ENCODE measurements at regions not wholly inside any gene's neighbourhood (a gene's known extent, or its start where the extent isn't known, plus 50 kb on each side); places are given as distances from the start of the nearest gene placed in this dataset.
"Not testable (repeated sequence)": the region's sequence is repeated elsewhere in the genome, so short reads cannot be mapped to it uniquely, and the experiment has no call there.

DNA sequence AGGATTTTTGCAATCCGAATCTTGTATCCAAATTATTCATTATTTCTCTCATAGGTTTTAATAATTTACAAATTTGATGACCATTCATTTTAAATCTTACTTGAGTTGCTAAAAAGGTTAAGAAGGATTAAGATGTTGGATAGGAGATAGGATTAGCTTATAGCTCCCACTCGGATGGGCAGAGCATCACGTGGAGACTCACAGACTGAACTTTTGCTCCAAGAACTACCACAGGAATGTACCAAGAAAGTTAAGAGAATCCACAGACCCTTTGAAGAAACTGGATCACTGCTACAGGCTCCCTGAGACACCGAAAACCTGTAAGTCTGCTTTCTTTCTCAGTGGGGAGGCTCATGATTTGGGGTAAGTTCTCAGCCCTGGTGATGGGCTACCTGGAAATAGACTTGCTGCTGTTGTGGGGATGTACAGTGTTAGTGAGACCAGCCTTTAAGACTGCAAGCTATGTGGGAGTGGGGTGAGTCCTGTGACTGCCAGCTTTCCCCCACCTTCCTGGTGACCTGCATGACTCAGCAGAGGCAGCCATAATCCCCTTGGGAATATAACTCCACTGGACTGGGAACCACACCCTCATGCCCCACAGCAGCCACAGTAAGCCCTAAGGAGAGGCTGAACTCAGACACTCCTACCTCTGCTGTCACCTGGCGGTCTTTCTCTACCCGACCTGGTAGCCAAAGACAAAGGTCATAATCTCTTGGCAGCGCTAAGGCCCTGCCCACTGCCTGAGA lies 1458.0 kb downstream of the OLFM4 start:
- no peak for DNase-seq (ENCODE audit: low read depth in 4 of 6, low spot score in 6 of 6)
- 95% methylated on average over 4 of the region's 7 CpGs for WGBS (ENCODE audit: insufficient coverage)
- no peak overlapping the region for H3K4me3 ChIP-seq (ENCODE audit: low read depth, low read length)

DNA sequence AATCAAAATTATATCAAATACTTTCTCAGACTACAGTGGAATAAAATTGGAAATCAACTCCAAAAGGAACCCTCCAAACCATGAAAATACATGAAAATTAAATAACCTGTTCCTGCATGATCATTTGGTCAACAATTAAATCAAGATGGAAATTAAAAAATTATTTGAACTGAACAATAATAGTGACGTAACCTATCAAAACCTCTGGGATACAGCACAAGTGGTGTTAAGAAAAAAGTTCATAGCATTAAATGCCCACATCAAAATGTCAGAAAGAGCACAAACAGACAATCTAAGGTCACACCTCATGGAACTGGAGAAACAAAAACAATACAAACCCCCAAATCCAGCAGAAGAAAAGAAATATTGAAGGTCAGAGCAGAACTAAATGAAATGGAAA lies 1460.7 kb downstream of the OLFM4 start:
- Histone ChIP-seq H3K4me1 (ENCODE audit: control insufficient read depth, insufficient read depth, low read length) (no peaks in the 10 kb centered on the region), H3K27me3 (ENCODE audit: control insufficient read depth, insufficient read depth, low read length) (no peaks in the 10 kb centered on the region), H3K27ac (ENCODE audit: low read depth, low read length) (no peak overlapping the region), H3K4me3 (ENCODE audit: low read depth, low read length) (no peak overlapping the region), H3K36me3 (ENCODE audit: control insufficient read depth, insufficient read depth, low read length) (no peaks in the 10 kb centered on the region), H3K9me3 (ENCODE audit: control insufficient read depth, insufficient read depth, low read length) (no peaks in the 10 kb centered on the region)
- WGBS (ENCODE audit: insufficient coverage) = no CpG with 5 or more reads among the region's 1 CpG
- no peak for DNase-seq (ENCODE audit: low read depth in 4 of 6, low spot score in 6 of 6)

More for the DNA sequence above, 1458.0 kb downstream of the OLFM4 start:
- Histone ChIP-seq H3K9me3 (ENCODE audit: control insufficient read depth, insufficient read depth, low read length) (no peaks in the 10 kb centered on the region), H3K27me3 (ENCODE audit: control insufficient read depth, insufficient read depth, low read length) (no peaks in the 10 kb centered on the region), H3K27ac (ENCODE audit: low read depth, low read length) (no peak overlapping the region), H3K4me1 (ENCODE audit: control insufficient read depth, insufficient read depth, low read length) (no peaks in the 10 kb centered on the region), H3K36me3 (ENCODE audit: control insufficient read depth, insufficient read depth, low read length) (no peaks in the 10 kb centered on the region)

DNA sequence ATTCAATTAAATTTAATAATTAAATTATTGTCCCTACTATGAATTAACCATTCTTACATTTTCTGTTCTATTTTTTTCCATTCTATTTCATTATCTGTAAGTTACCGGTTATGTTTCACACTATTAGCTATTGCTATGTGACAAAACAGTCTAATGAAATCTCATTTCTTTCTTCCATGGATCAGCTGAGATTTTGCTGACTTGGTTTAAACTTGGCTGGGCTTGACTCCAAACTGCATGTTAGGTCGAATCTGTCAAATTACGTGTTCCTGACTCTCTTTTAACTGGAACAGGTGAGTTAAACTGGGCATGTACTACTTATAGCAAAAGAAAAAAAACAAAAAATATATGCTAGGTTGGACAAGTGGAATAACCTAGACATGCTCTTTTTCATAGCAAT lies 1464.4 kb downstream of the OLFM4 start:
- no peak overlapping the region for H3K27ac ChIP-seq (ENCODE audit: low read depth, low read length)
- no peak for DNase-seq (ENCODE audit: low read depth in 4 of 6, low spot score in 6 of 6)

DNA sequence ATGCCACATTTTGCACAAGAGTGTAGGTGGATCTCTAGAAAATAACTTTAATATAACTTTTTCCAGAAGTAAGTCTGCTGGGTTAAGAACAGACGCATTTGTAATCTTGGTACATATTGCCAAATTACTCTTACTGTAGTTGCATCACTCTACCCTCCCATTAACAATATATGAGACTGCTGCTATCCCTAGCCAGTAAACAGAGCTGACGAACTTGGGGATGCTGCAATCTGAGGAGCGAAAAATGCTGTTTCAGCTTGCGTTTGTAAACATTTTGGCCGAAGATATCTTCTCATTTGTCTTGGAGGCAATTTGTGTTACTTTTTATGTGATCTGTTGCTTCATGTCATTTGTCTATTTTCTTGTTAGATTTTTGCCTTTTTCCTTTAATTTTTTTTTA lies 1482.8 kb downstream of the OLFM4 start:
- Histone ChIP-seq H3K27me3 (ENCODE audit: control insufficient read depth, insufficient read depth, low read length) (no peaks in the 10 kb centered on the region), H3K4me1 (ENCODE audit: control insufficient read depth, insufficient read depth, low read length) (no peaks in the 10 kb centered on the region), H3K4me3 (ENCODE audit: low read depth, low read length) (no peak overlapping the region), H3K9me3 (ENCODE audit: control insufficient read depth, insufficient read depth, low read length) (no peaks in the 10 kb centered on the region), H3K27ac (ENCODE audit: low read depth, low read length) (no peak overlapping the region), H3K36me3 (ENCODE audit: control insufficient read depth, insufficient read depth, low read length) (no peaks in the 10 kb centered on the region)
- WGBS (ENCODE audit: insufficient coverage) = 80% methylated on average over 3 of the region's 5 CpGs
- no peak for DNase-seq (ENCODE audit: low read depth in 4 of 6, low spot score in 6 of 6)

More for the DNA sequence above, 1464.4 kb downstream of the OLFM4 start:
- Histone ChIP-seq H3K4me1 (ENCODE audit: control insufficient read depth, insufficient read depth, low read length) (no peaks in the 10 kb centered on the region), H3K27me3 (ENCODE audit: control insufficient read depth, insufficient read depth, low read length) (no peaks in the 10 kb centered on the region), H3K9me3 (ENCODE audit: control insufficient read depth, insufficient read depth, low read length) (no peaks in the 10 kb centered on the region), H3K4me3 (ENCODE audit: low read depth, low read length) (no peak overlapping the region), H3K36me3 (ENCODE audit: control insufficient read depth, insufficient read depth, low read length) (no peaks in the 10 kb centered on the region)
- no CpG with 5 or more reads among the region's 3 CpGs for WGBS (ENCODE audit: insufficient coverage)

DNA sequence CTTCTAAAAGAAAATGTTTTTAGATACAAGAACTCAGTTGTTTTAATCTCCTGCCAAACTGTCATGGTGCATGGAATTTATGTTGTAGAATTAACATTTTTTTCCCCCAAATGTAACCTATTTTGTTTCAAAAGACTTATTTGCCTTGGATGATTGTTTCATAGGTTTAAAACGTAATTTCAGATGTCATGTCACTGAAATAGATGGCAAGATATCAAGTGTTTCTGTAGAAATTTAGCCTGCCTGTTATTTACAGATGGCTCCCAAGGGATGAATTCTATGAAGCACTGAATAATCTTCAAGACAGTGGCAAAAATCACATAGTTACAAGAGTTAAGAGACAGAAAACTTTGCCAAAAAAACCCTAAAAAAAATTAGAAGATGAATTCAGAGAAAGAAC lies 1484.6 kb downstream of the OLFM4 start:
- H3K36me3 ChIP-seq (ENCODE audit: control insufficient read depth, insufficient read depth, low read length) = no peaks in the 10 kb centered on the region
- DNase-seq (ENCODE audit: low read depth in 4 of 6, low spot score in 6 of 6) = peak in 2 of 6 donors; percentile 16 to 25
- H3K4me3 ChIP-seq (ENCODE audit: low read depth, low read length) = no peak overlapping the region
- no peaks in the 10 kb centered on the region for H3K27me3 ChIP-seq (ENCODE audit: control insufficient read depth, insufficient read depth, low read length)
- WGBS (ENCODE audit: insufficient coverage) = 40% methylated on average over 1 of the region's 1 CpG
- H3K27ac ChIP-seq (ENCODE audit: low read depth, low read length) = no peak overlapping the region
- no peaks in the 10 kb centered on the region for H3K4me1 ChIP-seq (ENCODE audit: control insufficient read depth, insufficient read depth, low read length)
- no peaks in the 10 kb centered on the region for H3K9me3 ChIP-seq (ENCODE audit: control insufficient read depth, insufficient read depth, low read length)

DNA sequence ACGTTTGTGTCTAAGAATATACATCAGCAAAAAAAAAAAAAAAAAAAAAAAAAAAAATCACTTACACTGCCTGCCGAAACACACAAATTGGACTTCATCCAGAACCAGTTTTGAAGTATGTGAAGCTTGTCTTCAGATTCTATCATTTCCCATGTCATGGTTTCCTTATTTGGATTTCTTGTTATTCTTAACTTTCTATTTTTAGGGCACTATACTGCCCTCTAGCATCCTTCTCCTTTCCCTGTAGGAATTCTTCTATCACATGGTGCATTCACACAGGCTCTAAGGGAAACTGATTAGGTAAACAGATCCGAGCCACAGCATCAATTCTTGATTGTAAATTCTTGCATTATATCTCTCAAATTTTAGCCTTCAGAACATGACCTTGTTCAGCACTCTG lies 1507.5 kb downstream of the OLFM4 start:
- WGBS (ENCODE audit: insufficient coverage) = no CpG with 5 or more reads among the region's 3 CpGs
- no peaks in the 10 kb centered on the region for H3K9me3 ChIP-seq (ENCODE audit: control insufficient read depth, insufficient read depth, low read length)
- H3K27ac ChIP-seq (ENCODE audit: low read depth, low read length) = no peak overlapping the region
- H3K36me3 ChIP-seq (ENCODE audit: control insufficient read depth, insufficient read depth, low read length) = no peaks in the 10 kb centered on the region
- no peaks in the 10 kb centered on the region for H3K4me1 ChIP-seq (ENCODE audit: control insufficient read depth, insufficient read depth, low read length)
- peak in 2 of 6 donors; percentile 21 to 30 for DNase-seq (ENCODE audit: low read depth in 4 of 6, low spot score in 6 of 6)
- no peak overlapping the region for H3K4me3 ChIP-seq (ENCODE audit: low read depth, low read length)
- H3K27me3 ChIP-seq (ENCODE audit: control insufficient read depth, insufficient read depth, low read length) = no peaks in the 10 kb centered on the region

DNA sequence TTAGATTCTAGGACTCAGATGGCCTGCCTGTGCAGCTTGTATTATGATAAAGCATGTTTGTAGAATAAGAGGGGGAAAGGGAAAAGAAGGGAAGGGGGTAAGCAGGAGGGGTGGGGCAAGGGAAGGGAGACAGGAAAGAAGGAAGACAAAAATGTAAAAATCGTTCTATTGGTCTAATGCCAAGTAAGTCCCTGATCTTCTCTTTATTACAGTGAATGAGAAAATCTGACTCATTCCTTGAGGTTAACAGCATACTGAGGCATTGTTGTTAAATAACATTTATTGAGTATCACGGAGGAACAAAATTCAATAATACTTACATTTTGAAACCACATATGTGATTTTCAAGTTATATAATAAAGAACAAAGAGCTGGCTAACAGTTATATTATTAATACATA lies 1534.7 kb downstream of the OLFM4 start:
- Histone ChIP-seq H3K4me3 (ENCODE audit: low read depth, low read length) (no peak overlapping the region), H3K4me1 (ENCODE audit: control insufficient read depth, insufficient read depth, low read length) (no peaks in the 10 kb centered on the region), H3K9me3 (ENCODE audit: control insufficient read depth, insufficient read depth, low read length) (no peaks in the 10 kb centered on the region), H3K27me3 (ENCODE audit: control insufficient read depth, insufficient read depth, low read length) (no peaks in the 10 kb centered on the region), H3K36me3 (ENCODE audit: control insufficient read depth, insufficient read depth, low read length) (no peaks in the 10 kb centered on the region), H3K27ac (ENCODE audit: low read depth, low read length) (no peak overlapping the region)
- no peak for DNase-seq (ENCODE audit: low read depth in 4 of 6, low spot score in 6 of 6)
- WGBS (ENCODE audit: insufficient coverage) = no CpG with 5 or more reads among the region's 2 CpGs

DNA sequence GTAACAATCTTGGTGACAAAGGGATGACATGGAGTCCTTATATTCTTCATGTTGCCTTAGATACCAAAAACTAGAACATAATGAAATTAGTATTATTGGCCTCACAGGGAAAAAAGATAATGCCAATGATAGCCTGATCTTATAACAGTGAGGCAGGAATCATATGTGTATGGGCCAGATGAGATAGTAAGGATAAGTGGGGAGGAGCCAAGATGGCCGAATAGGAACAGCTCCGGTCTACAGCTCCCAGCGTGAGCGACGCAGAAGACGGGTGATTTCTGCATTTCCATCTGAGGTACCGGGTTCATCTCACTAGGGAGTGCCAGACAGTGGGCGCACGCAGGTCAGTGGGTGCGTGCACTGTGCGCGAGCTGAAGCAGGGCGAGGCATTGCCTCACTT lies 1543.4 kb downstream of the OLFM4 start:
- H3K4me3 ChIP-seq (ENCODE audit: low read depth, low read length); H3K36me3 ChIP-seq (ENCODE audit: control insufficient read depth, insufficient read depth, low read length); H3K27ac ChIP-seq (ENCODE audit: low read depth, low read length); H3K27me3 ChIP-seq (ENCODE audit: control insufficient read depth, insufficient read depth, low read length); DNase-seq (ENCODE audit: low read depth in 4 of 6, low spot score in 6 of 6); H3K9me3 ChIP-seq (ENCODE audit: control insufficient read depth, insufficient read depth, low read length); H3K4me1 ChIP-seq (ENCODE audit: control insufficient read depth, insufficient read depth, low read length): not testable (repeated sequence)
- WGBS (ENCODE audit: insufficient coverage) = 97% methylated on average over 13 of the region's 13 CpGs

DNA sequence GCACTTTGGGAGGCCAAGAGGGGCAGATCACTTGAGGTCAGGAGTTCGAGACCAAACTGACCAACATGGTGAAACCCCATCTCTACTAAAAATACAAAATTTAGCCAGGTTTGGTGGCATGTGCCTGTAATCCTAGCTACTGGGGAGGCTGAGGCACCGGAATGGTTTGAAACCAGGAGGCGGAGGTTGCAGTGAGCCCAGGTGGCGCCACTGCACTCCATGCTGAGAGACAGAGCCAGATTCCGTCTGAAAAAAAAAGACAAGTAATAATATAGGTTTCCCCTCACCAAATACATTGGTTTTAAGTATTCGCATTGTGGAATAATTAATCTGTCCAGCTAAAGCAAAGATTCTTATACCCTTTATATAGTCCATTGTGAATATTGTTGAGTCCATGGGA lies 1544.6 kb downstream of the OLFM4 start:
- Histone ChIP-seq H3K27me3 (ENCODE audit: control insufficient read depth, insufficient read depth, low read length) (no peaks in the 10 kb centered on the region), H3K9me3 (ENCODE audit: control insufficient read depth, insufficient read depth, low read length) (no peaks in the 10 kb centered on the region), H3K4me3 (ENCODE audit: low read depth, low read length) (no peak overlapping the region), H3K4me1 (ENCODE audit: control insufficient read depth, insufficient read depth, low read length) (no peaks in the 10 kb centered on the region), H3K36me3 (ENCODE audit: control insufficient read depth, insufficient read depth, low read length) (no peaks in the 10 kb centered on the region), H3K27ac (ENCODE audit: low read depth, low read length) (no peak overlapping the region)
- WGBS (ENCODE audit: insufficient coverage) = no CpG with 5 or more reads among the region's 6 CpGs
- no peak for DNase-seq (ENCODE audit: low read depth in 4 of 6, low spot score in 6 of 6)

DNA sequence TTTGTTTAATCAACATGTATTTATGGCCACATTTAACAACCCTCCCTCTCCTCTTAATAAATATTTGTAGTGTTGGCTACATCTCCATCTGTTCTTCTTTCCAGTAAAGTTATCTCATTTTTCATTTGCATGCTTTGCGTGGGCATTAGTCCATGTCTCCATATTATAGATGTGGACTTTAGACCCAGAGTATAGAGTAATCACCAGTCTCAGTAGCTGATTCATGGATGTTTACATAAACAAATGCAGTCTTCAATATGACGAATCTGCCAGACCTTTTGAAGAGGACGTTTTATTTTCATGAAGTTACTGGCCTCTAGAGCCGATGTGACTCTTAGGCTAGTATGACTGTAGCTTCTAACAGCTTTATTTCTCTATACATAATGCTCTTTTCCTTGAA lies 1546.2 kb downstream of the OLFM4 start:
- WGBS (ENCODE audit: insufficient coverage) = no CpG with 5 or more reads among the region's 4 CpGs
- Histone ChIP-seq H3K27ac (ENCODE audit: low read depth, low read length) (no peak overlapping the region), H3K4me3 (ENCODE audit: low read depth, low read length) (no peak overlapping the region), H3K36me3 (ENCODE audit: control insufficient read depth, insufficient read depth, low read length) (no peaks in the 10 kb centered on the region), H3K9me3 (ENCODE audit: control insufficient read depth, insufficient read depth, low read length) (no peaks in the 10 kb centered on the region), H3K4me1 (ENCODE audit: control insufficient read depth, insufficient read depth, low read length) (no peaks in the 10 kb centered on the region), H3K27me3 (ENCODE audit: control insufficient read depth, insufficient read depth, low read length) (no peaks in the 10 kb centered on the region)
- no peak for DNase-seq (ENCODE audit: low read depth in 4 of 6, low spot score in 6 of 6)
